Stimulated activated CD4-positive, alpha-beta T cell treated with anti-CD3 and anti-CD28 coated beads, Interleukin-2, amount 100 ng/mL, for 4 hours (primary cell): ENCODE measurements at regions not wholly inside any gene's neighbourhood (a gene's known extent, or its start where the extent isn't known, plus 50 kb on each side); places are given as distances from the start of the nearest gene placed in this dataset.
A peak's percentile ranks its signal among the peaks of the same experiment; 100 is the strongest.

Experiments
- DNase-seq: peaks from one replicate; pipeline ENCODE4 v3.0.0-alpha.2; 2020; ENCODE audit warnings: low read depth

DNA sequence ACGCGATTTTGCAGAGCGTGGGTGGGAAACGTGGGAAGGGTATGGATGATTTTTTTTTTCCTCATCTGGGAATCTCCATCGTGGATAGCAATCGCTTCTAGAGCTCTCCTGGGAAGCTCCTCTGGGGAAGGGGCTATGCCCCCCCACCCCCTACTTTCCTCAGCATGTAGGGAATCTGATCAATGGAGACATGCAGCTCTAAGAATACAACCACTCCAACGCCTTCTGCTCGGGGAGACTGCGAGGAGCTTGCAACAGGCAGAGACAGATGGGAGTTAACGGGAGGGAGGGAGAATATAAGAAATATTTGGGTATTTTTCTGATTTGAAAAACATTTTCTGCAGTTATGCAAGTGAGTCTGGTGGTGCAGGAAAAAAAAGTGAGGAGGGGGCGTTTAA is 104.6 kb upstream of the HSD17B12 start:
- no peak for DNase-seq

DNA sequence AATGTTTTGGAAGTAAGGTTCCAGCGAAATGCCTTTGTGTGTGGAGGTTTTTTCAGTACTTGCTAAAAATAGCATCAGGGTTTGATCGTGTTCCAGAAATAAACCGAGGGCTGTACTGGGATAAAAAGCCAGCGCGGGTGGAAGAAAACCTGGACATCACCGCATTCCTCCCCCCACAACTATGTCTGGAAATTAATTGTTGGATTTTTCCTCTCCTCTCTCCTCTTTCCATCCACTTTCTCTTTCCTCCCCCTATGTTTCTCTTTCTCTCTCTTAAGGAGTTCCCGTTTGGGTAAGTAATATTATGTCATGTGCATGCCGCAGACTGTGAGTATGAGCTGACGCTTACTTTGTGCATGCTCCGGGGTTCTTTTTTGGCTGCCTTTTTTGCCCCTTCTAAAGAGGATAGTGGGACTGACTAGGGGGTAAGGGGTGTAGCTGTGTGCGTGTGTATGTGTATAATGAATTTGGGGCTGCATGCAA is 104.2 kb upstream of the HSD17B12 start:
- no peak for DNase-seq

DNA sequence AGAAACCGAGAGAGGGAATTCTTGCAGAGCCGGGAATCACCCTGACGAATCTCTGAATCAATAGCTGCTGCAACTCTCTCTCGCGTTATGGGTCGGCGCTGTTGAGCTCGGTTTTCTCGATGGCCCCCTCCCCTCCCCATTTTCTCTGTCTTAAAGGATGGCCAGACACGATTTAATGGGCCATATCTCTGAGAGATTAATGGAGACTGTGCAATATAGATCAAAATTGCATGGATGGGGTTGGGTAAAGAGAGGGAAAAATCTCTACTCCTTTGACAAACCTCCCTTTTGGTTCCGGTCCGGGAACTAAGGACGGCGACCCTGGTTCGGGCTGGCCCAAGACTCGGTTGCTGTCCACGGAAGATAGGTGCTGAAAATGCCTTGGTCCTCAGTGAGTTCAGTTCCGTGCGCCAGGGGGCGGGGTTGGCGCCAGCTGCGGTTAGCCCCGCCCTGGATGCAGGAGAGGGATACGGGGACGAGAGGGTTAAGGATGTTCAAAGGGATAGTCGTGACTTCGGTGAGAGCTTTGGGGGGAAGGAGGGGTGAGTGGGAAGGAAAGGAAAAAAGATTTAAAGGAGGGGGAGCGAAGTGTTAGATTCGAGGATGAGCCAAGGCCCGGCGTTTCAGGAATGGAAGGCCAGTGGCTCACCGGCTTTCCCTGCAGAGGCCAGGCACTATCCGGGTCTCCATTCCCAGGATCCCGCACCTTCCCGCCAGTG is 103.6 kb upstream of the HSD17B12 start:
- DNase-seq, result no peak

DNA sequence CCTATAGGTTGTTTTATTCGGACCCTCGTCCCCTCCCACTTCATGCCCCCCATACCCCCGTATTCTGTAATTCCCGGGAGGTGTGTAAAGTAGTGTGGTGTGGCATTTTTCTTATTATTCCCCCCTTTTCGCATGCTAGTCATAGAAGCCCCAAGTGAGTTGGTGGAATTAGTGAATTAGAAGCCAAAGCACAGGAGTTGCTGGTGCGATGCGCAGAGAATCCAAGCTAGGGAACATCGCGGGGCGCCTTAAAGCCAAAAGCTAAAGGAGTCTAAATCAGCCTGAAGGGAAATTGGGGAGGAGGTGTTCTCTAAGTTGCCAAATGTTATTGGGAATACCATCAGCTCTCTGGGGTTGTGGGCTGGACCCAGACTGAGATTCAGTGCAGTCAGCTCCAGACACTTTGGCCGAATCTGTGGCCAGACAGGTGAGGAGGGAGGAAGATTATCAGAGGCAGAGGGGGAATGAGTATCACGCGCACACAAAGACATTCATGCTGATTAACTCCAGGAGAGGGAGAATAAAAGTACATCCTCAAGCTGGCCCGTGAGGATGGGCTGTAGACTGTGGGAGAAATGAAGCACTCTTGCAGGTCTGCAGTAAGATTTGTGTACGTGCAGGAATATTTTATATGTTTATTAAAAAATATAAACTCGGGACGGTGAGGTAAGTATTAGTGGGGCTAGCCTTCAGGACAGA is 102.8 kb upstream of the HSD17B12 start:
- DNase-seq, result no peak

DNA sequence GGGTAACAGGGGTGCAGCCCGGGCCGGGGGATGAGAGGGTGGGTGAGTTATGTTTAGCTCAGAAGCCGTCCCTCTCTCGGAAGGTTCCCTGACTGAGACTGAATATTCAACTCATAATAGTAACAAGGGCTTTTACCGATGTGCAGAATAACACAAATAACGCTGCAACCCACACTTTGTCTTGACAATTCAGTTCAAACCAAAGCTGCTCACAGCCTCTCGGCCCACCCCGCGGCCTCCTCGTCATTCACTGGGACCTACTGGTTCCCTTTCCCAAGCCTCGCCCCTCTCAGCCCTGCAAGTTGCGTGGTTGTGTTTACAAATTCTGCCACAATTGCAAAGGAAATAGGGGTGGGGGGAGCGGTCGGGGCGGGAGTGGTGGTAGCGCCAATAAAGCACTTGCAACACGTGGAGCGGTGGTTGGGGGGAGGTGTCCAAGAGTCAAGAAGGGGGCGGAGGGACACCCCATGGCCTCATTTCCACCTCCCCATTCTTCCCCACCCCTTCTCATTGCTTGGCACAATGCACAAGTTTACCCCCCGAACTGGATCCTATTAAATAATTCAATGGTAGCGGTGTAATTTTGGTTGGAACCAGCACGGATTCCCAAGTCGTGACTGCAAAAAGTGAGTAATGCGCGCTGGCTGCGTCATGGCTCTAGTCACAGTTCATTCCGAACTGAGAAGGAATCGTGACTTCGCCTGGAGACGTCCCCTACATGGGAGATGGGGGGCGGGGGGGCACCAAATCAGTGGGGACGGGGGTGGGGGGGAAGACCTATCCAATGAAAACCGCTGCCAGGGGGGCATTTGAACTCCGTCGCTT is 102.0 kb upstream of the HSD17B12 start:
- no peak for DNase-seq

DNA sequence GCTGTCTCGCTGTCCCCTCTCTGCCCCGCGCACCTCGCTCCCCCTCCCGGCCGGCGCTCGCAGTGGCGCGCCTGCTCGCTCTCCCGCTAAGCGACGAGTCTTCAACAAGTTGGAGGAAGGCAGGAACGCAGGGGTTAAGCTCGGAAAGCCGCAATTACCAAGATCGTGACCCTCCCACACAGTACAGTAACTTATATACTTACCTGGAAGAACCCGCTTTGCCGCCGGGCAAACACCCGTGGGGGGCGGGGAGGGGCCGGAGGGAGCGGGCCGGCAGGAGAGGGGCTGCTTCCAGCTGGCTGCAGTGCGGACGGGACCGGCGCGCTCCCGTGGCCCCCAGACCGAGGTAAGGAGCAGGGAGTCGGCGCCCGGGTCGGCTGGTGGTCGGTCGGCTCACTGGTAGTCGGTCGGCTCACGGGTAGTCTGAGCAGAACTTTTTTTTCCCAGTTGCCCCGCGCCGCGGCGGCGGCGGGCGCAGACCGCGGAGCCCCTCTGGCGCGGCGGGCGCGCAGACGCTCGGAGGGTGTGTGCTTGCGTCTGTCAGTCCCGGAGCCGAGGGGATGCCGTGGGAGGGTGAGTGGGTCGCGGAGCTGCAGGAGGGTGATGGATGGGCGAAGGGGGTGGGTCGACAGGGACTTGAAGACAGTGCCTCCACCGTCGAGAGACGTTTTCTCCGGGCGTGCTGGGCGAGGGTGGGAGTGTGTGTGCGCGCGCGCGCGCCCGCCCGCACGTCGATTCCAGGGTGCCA is 101.2 kb upstream of the HSD17B12 start:
- DNase-seq, result peak; percentile 22

DNA sequence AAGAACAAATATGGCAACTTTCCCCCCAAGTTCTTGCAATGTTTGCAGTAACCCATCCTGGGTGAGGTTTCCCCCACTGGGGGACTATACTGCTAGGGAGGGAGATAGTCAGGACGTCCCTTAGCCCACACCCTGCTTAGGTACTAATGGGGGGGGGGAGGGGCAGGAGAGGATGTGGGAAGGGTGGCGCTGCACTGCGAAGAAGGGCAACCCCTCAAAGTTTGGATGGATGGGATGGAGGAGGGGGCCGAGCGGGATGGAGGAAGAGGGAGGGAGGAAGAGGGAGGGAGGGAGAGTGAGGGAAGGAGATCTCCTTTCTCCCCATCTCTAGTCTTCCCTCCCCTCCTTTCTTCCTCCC is 100.6 kb upstream of the HSD17B12 start:
- no peak for DNase-seq

DNA sequence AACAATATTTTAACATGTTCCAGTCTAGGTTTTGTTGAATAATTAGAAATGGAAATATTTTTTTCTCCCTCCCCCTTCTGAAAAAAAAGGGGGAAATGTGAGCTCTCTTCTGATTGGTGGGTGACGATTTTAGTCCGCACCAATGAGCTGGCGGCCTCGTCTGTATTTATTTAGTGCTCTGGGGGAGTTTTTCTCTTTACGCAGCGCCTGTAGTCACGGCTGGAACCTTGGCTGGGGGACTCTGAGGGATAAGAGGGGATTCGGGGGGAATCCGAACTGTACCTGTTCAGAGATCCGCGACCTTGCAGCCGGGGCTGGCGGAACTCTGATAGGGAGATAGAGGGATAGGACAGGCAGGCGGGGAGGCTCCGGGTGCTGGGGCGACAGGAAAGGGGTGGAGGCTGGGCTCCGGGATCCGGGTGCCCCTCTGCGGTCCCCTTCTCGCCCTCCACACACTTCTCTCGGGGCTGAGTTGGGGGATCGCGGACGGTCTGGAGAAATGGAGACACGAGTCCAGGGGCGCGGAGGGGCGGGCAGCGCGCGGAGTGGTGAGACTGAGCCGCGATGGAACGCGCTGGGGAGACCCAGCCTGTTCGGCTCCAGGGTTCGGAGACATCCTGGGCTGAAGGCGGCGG is 99.7 kb upstream of the HSD17B12 start:
- no peak for DNase-seq

DNA sequence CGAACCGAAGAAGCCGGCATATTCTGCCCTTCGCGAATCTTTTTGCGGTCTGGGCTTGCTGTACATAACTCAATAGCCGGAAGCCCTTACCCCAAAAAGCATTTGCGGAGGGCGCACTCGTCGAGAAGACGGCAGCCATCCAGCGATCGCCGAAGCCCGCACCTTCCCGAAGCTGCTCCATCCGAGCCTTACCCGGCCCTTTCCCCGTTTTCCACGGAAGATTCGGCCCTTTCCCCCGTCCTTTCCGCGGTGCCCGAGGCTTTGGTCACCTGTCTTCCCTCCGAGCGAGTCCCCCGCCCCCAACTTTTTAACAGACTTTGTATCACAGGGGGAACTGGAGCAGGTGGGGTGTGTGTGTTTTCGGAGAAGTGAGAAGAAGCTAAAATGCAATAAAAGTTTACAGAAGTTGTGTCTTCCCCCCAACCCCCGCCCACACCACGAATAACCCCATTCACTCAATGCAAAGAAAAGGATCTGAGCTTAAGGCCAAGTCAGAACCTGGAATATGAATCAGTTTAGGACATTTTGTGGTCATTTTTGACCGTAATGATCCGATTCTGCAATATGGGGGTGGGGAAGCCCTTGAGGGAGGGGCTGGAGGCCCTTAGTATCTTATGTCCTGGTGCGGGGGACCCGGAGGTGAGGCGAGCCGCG is 99.0 kb upstream of the HSD17B12 start:
- no peak for DNase-seq

DNA sequence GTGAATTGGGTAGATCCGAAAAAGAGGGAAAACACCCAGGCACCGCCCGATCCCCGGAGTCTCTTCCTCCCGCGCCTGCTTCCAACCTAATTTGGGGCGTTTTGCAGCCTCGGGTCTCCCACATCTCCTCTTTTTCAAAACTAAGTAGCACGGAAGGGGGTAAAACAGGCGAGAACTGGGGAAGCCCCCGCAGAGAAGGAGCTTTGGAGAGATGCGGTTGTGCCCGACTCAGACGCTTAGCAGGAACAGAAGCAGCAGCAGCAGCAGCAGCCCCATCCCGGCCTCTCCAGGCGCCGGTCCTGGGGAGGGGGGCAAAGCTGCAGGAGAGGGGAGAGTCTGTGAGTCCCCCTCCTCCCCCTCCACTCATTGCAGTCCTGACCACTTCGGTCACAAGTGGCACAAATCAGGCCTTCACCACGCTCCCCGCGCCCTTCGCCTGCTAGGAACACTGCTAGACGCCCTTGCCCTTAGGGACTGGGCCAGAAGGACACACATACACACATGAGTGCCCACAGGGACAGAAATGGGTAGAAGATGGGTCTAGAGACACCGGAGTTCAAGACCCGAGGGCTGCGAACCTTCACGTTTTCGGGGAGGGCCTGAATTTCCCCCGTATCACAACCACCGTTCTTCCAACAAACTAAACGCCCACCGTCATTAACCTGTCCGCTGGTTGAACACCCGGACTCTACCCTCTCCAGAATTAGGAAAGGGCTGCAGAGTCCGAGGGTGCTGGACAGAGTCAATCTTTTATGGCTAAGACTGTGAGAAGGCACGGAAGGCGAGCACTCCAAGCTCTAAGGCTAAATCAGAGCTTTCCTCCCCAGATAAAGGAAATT is 98.3 kb upstream of the HSD17B12 start:
- no peak for DNase-seq

DNA sequence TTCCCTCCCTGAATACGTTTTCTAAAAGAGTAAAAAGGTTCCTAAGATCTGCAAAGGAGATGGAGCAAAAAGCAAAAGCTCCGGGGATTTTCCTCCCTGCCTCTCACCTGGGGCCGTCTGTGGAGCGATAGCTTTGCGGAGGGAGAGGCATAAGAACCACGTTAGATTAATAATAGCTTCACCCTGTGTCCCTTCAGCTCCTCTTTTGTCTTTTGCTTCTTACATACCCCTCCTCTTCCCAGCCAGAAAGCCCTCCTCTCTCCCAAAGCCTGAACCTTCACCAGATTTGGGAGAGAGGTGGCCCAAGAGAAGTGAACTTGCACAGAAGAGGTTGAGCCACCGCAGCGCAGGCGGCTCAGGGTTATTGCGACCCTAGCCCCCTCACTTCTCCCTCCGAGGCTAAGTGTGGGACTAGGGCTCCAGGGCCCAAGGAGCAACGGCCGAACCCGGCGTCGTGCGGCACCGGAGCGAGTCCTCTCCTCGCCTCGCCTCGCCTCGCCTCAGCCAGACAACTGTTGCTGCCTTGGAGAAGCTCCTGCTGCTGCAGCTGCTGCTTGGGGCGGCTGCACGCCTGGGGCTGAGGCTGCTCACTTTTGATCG is 97.6 kb upstream of the HSD17B12 start:
- no peak for DNase-seq

DNA sequence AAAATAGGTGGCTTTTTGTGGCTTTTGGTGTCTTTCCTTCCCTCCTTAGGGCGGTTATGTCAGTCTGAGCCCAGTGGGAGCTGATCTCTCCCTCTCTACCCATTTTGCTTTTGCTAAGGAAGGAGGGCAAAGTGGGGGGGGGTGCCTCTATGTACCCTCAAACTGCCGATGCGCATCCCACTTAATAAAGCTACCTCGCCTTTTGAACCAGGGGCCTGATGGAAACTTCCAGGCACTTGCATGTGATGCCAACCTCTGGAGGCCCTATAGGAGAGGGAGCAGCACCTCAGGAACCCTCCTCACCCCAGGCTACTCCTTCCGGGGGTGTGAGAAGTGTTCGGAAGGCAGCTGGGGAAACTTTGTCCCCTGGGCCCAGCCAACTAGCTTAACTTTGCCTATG is 97.0 kb upstream of the HSD17B12 start:
- DNase-seq, result no peak

DNA sequence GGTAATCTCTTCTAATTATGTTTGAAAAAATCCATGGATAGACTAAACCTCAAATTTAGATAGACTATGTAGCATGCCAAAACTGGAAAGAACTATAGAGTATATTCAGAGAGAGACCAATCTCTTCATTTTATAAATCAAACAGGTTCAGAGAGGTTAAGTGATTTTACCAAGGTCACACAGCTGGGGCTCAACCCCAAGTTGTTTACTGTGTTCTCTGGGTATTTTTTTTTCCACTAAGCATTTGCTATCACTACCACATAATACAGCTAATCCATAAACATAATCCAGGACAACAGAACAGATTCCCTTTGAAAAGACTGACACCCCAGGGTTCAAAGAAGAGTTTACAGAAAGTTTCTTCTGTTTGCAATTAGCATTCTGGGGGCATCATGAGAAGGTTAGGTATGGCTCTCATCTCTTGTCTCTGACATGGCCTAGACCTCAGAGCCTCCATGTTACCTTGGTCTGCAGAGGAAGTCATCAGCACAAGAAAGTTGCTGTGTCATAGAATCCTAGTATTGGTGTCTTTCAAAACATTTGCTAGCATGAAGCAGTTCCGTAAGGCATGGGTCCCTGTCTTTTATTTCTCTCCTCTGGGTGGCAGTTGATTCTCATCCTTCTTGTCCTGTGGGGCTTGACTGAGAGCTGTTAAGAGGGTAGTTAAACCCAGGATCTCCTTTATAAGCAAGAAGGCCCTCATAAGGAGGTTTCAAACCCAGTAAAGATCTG is 94.5 kb upstream of the HSD17B12 start:
- no peak for DNase-seq

DNA sequence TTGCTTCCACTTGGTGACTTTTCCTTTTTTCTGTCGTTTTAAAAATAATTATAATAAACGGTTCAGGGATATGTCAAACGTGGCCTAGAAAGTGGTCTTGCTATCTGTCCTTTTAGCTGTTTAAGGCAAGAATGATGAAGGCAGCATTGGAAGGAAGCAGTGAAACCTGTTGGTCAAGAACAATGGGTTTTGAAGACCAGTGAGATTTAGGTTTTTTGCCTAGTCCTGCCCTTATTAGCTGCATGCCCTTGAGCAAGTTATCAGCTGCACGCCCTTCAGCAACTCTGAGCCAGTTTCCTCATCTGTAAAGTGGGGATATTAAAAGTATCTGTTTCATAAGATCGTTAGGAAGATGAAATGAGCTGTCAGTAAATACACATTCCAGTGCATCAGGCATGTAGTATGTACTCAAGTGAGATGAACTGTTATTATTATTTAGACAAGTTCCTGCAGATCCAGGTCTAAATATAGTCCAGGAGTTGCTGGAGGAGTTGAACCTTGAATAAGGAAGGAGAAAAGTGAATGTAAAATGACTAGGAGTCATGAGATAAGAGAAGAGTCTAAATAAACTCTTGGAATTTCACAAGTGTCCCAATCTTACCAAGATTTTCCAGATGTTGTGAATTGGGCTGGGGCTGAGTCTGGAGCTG is 90.8 kb upstream of the HSD17B12 start:
- no peak for DNase-seq

DNA sequence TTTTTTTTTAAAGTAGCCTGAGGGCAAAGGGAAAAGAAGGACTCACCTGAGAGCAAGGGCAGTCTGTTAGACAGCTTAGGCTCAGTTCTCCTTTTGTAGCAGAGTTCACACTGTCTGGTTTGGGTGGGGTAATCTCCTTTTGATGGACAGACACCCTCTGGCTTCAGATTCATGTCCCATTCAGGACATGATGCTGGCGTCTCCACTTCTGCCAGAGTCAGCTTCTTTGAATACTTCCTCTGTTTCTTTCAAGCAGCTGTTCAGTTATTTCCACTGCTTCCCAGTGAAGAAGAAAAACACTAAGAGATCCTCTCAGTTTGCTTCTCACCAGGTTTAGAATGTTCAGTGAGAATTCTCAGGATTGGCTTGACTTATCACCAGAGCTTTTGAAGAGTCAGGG is 79.0 kb upstream of the HSD17B12 start:
- no peak for DNase-seq

DNA sequence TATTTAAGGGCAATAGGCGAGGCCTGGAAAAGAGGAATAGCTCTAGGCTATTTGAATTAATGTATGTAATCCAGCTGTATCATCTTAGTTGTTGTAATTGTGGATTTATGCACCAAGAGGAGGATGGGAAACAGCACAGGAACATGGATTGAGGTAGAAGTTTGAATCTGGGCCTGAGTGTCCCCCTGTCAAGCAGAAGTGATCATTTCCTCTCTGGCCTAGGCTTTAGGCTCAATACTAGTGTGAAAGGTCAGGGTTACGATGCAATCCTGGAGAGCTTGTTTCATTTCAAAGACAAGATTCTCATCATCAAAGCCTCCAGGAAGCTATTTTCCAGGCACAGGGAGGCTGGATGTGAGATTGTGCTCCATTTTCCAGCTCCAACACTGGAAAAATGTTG is 77.9 kb upstream of the HSD17B12 start:
- DNase-seq, result no peak

DNA sequence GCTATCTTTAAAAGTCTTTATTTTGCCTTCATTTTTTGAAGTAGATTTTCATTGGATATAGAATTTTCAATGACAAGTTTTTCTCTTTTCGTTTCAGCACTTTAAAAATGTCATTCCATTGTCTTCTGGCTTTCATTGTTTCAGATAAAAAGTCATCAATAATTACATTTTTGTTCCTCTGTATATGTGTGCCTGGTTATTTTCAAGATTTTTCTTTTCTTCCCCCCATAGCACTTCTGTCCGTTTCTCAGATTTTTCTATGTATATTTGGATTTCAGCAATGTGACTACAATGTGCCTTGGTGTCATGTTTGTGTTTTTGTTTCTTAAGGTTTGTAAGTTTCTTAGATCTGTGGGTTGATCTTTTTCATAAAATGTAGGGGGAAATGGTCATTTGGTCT is 66.3 kb upstream of the HSD17B12 start:
- no peak for DNase-seq

DNA sequence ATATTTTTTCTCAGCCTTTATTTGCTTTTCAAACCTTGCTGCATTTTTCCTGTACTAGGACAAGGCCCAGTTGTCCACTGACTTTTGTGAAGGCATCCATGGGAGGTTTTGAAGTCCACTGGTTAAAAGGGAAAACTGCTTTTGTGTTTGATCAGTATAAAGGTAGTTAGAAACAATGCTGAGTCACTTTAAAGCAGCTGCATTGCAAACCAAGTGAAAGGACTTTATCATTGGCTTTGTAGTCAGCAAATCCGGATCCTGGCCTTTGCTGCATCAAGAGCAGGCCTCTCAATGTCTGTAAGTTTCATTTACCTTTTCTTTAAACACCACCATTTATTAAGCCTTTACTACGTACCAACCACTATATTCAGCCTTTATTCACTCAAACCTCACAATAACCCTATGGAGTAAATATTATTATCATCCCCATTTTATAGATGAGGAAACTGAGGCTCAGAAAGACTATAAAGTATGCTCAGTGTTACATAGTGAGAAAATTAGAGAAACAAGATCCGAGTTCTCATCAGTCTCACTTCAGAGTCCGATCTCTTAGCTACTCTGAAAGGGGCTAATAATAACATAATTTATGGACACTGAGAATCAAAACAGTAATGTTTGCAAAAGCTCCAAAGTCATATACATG is 60.6 kb upstream of the HSD17B12 start:
- no peak for DNase-seq
